ENCODE measurements at regions not wholly inside any gene's neighbourhood (a gene's known extent, or its start where the extent isn't known, plus 50 kb on each side); places are given as distances from the start of the nearest gene placed in this dataset.

DNA sequence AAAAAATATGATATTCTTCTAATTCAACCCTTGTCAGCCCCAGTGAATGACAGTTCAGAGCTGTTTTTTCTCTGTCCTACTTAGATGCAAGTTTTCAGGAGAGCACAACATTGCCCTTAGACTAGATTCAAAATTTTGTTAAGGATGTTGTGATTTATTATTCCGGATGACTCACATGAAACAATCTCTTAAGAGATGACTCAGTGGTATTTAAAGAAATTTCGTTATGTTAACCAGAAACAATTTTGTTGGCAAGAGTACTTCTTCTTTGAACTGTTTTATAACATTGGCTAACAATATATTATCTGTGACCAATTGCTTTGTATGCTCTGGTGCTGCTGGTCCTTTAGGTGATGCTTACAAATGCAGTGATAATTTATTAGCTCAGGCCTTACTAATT is 132.0 kb downstream of the IZUMO3 start:
- POLR2A ChIA-PET, result no interaction called here
- H3K9me3 ChIP-seq (ENCODE audit: low read length), result no peaks in the 10 kb centered on the region
- H3K4me2 ChIP-seq (ENCODE audit: low read length), result no peak overlapping the region
- no peaks in the 10 kb centered on the region for H3K36me3 ChIP-seq (ENCODE audit: insufficient read depth, low read length)
- no peaks in the 10 kb centered on the region for H3K9me2 ChIP-seq (ENCODE audit: insufficient read depth, low read length)
- no peaks in the 10 kb centered on the region for H3K79me2 ChIP-seq (ENCODE audit: insufficient read depth, low read depth, low read length)
- intact Hi-C loops (cut with micrococcal nuclease; ENCODE audit: unreplicated experiment), result no loop called here
- H4K20me1 ChIP-seq (ENCODE audit: insufficient read depth, low read length), result no peaks in the 10 kb centered on the region
- DNase-seq (ENCODE audit: low spot score), result no peak
- H2AFZ ChIP-seq (ENCODE audit: low read length), result no peak overlapping the region
- no peak for TF ChIP-seq EZH2phosphoT487 (IDR thresholded peaks at IDR 0.05; ENCODE audit: borderline replicate concordance, low read depth, low read length)
- H3K4me3 ChIP-seq (ENCODE audit: low read depth, low read length, poor library complexity, severe bottlenecking), result no peak overlapping the region
- H3K27ac ChIP-seq (ENCODE audit: low read depth, low read length, poor library complexity, severe bottlenecking), result no peak overlapping the region
- BruUV-seq (replicated peaks), result no TSS peak
- CTCF ChIA-PET (ENCODE audit: unreplicated experiment), result no interaction called here
- no peaks in the 10 kb centered on the region for H3K4me1 ChIP-seq (ENCODE audit: insufficient read depth, low read length, poor library complexity, severe bottlenecking)

DNA sequence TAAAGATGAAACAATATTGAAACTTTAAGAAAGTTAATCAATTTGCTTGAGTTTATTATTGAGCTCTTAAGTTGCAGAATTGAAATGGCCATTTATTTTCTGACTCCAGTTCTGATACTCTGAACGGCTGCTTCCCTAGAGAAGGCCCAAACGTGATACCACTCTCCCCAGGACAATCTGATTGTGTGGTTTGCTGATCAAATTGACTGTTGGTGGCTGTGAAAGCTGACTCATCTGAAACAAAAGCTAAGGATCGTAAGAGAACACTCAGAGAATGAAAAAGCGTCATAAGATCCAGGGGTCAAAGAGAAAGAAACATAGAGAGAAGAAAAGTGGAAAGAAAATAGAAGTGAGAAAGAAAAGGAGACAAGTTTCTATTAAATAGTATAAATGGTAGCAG is 147.2 kb downstream of the IZUMO3 start:
- H3K4me1 ChIP-seq (ENCODE audit: insufficient read depth, low read length, poor library complexity, severe bottlenecking), result no peaks in the 10 kb centered on the region
- TF ChIP-seq, protein P1, sequence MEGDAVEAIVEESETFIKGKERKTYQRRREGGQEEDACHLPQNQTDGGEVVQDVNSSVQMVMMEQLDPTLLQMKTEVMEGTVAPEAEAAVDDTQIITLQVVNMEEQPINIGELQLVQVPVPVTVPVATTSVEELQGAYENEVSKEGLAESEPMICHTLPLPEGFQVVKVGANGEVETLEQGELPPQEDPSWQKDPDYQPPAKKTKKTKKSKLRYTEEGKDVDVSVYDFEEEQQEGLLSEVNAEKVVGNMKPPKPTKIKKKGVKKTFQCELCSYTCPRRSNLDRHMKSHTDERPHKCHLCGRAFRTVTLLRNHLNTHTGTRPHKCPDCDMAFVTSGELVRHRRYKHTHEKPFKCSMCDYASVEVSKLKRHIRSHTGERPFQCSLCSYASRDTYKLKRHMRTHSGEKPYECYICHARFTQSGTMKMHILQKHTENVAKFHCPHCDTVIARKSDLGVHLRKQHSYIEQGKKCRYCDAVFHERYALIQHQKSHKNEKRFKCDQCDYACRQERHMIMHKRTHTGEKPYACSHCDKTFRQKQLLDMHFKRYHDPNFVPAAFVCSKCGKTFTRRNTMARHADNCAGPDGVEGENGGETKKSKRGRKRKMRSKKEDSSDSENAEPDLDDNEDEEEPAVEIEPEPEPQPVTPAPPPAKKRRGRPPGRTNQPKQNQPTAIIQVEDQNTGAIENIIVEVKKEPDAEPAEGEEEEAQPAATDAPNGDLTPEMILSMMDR (conservative IDR thresholded peaks at IDR 0.05; ENCODE audit: low read length), result no peak
- TF ChIP-seq EZH2phosphoT487 (IDR thresholded peaks at IDR 0.05; ENCODE audit: borderline replicate concordance, low read depth, low read length), result no peak
- H3K4me2 ChIP-seq (ENCODE audit: low read length), result no peak overlapping the region
- intact Hi-C loops (cut with micrococcal nuclease; ENCODE audit: unreplicated experiment), result no loop called here
- no peaks in the 10 kb centered on the region for H3K9me2 ChIP-seq (ENCODE audit: insufficient read depth, low read length)
- no peaks in the 10 kb centered on the region for H4K20me1 ChIP-seq (ENCODE audit: insufficient read depth, low read length)
- H2AFZ ChIP-seq (ENCODE audit: low read length), result no peak overlapping the region
- H3K4me3 ChIP-seq (ENCODE audit: low read depth, low read length, poor library complexity, severe bottlenecking), result no peak overlapping the region
- H3K79me2 ChIP-seq (ENCODE audit: insufficient read depth, low read depth, low read length), result no peaks in the 10 kb centered on the region
- no peak overlapping the region for H3K27ac ChIP-seq (ENCODE audit: low read depth, low read length, poor library complexity, severe bottlenecking)
- POLR2A ChIA-PET, result no interaction called here
- BruUV-seq (replicated peaks), result no TSS peak
- H3K9me3 ChIP-seq (ENCODE audit: low read length), result no peaks in the 10 kb centered on the region
- CTCF ChIA-PET (ENCODE audit: unreplicated experiment), result no interaction called here
- no peak for DNase-seq (ENCODE audit: low spot score)
- no peaks in the 10 kb centered on the region for H3K36me3 ChIP-seq (ENCODE audit: insufficient read depth, low read length)

DNA sequence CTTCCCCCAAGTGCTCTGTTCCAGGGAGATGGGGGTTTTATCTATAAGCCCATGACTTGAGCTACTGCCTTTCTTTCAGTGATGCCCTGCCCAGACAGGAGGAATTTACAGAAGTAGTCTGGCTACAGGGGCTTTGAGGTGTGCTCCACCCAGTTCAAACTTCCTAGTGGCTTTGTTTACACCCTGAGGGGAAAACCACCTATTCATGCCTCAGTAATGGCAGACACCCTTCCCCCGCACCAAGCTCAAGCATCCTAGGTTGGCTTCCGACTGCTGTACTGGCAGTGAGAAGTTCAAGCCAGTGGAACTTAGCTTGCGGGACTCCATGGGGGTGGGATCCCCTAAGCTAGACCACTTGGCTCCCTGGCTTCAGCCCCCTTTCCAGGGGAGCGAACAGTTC is 154.6 kb downstream of the IZUMO3 start:
- no peaks in the 10 kb centered on the region for H3K4me1 ChIP-seq (ENCODE audit: insufficient read depth, low read length, poor library complexity, severe bottlenecking)
- ChIA-PET POLR2A (no interaction called here), CTCF (ENCODE audit: unreplicated experiment) (no interaction called here)
- H3K9me3 ChIP-seq (ENCODE audit: low read length), result no peaks in the 10 kb centered on the region
- no peaks in the 10 kb centered on the region for H4K20me1 ChIP-seq (ENCODE audit: insufficient read depth, low read length)
- H3K9me2 ChIP-seq (ENCODE audit: insufficient read depth, low read length), result no peaks in the 10 kb centered on the region
- H3K4me3 ChIP-seq (ENCODE audit: low read depth, low read length, poor library complexity, severe bottlenecking), result no peak overlapping the region
- intact Hi-C loops (cut with micrococcal nuclease; ENCODE audit: unreplicated experiment), result no loop called here
- TF ChIP-seq, protein P1 (conservative IDR thresholded peaks at IDR 0.05; ENCODE audit: low read length), result no peak
- TF ChIP-seq EZH2phosphoT487 (IDR thresholded peaks at IDR 0.05; ENCODE audit: borderline replicate concordance, low read depth, low read length), result no peak
- no peaks in the 10 kb centered on the region for H3K79me2 ChIP-seq (ENCODE audit: insufficient read depth, low read depth, low read length)
- no peak overlapping the region for H3K4me2 ChIP-seq (ENCODE audit: low read length)
- H3K36me3 ChIP-seq (ENCODE audit: insufficient read depth, low read length), result no peaks in the 10 kb centered on the region
- BruUV-seq (replicated peaks), result no TSS peak
- H3K27ac ChIP-seq (ENCODE audit: low read depth, low read length, poor library complexity, severe bottlenecking), result no peak overlapping the region
- no peak for DNase-seq (ENCODE audit: low spot score)
- no peak overlapping the region for H2AFZ ChIP-seq (ENCODE audit: low read length)
